GM19193 (cell line): ENCODE measurements at regions not wholly inside any gene's neighbourhood (a gene's known extent, or its start where the extent isn't known, plus 50 kb on each side); places are given as distances from the start of the nearest gene placed in this dataset.

Experiments used
- POLR2A ChIP-seq: IDR thresholded peaks from 4 replicates; pipeline ENCODE4 v1.6.1; 2011; ENCODE audit not compliant: insufficient read depth, insufficient read length; ENCODE audit errors: extremely low read depth

DNA sequence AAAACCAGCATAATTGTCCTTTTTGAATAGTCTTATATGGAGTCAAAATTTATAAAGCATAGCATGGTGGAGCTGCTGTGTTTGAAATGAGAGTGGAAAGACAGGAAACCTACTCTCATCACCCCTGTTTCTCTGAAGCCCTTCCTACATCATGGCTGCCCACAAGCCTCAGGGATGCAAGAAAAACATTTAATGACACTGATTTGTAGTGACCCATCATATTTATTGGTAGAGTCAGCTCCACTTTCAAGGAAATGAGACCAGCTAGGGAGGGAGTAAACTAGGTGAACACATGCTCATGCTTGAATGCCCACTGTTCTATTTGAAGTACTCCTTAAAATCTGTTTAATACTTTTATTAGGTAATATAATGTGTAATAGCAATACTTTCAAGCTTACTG, 494.3 kb upstream of the KCNMB2 start:
- TF ChIP-seq POLR2A: no peak

- TF ChIP-seq POLR2A: no peak
Measured at GRCh38 chr3:178042376-178042775, 493.9 kb upstream of the KCNMB2 start.

DNA sequence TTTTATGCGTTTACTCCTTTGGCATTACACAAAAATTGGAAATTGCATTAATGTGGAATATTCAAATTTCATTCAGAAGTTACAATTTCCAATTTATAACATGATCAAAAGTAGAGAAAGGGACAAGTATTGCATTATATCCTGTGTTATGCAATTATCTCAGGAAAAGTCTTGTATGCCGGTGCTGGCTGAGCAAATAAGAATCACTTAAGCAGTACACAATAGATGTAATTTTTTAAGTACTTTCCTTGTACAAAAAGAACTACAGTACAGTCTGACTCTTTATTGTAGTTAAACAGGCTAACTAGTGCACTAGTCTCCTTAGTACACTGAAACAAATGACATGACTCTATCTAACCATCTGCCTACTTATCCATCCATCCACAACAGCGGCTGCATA, 493.2 kb upstream of the KCNMB2 start:
- TF ChIP-seq POLR2A: no peak

DNA sequence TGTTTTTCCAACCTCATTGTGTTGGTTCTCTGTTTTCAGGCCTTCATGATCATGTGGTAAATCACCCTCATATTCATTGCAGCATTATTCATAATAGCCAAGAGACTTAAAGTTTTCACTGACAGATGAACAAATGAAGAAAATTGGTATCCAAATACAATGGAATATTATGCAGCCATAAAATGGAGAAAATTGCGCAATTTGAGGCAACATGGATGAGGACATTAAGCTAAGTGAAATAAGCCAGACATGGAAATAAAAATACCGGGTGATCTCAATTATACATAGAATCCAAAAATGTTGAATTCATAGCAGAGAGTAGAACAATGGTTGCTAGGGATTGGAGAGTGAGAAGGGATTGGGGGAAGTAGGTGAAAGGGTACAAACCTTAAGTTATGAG, 491.9 kb upstream of the KCNMB2 start:
- no peak for TF ChIP-seq POLR2A

- no peak for TF ChIP-seq POLR2A
Measured at GRCh38 chr3:178047496-178047895, 488.7 kb upstream of the KCNMB2 start.

DNA sequence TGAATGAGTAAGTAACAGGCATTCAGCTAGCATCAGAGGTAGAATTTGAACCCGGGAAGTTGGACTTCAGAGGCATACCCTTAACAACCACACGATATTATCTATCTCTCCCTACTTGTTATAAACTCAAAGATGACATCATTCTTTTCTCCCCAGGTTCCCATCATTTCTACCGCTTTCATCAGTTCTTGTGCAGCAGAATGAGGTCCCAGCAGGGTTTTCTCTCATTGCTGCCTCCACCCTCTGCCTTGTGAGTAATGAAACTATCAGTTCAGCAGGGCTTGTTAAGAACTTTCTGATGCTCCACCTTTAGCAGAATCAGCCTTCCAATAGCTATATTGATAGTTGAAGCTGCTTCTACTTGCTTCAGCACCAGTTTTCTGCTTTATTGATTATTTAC, 487.5 kb upstream of the KCNMB2 start:
- no peak for TF ChIP-seq POLR2A

GRCh38 chr3:178054471-178054870, 481.8 kb upstream of the KCNMB2 start:
- TF ChIP-seq POLR2A: no peak

- no peak for TF ChIP-seq POLR2A
Measured at GRCh38 chr3:178055939-178056338, 480.3 kb upstream of the KCNMB2 start.

DNA sequence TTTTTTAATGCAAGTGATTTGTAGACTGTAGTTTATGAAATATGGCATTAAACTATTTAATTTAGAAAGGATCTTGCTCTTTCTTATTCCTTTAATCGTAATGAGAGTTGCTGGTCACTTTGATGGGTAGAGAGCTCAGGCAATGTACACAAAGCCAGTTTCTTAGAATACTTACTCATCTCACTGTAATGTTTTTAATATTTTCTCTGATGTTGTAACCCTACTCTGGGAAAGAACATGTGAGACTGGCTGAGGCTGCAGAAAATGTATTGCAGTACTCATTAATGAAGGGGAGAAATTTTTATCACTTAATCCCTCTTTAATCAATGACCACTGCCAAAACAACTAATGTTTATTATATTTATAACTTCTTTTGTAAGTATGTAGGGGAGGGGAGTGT, 479.4 kb upstream of the KCNMB2 start:
- no peak for TF ChIP-seq POLR2A

- no peak for TF ChIP-seq POLR2A
Measured at GRCh38 chr3:178058629-178059028, 477.6 kb upstream of the KCNMB2 start.

GRCh38 chr3:178059119-178059518, 477.1 kb upstream of the KCNMB2 start:
- TF ChIP-seq POLR2A: no peak

DNA sequence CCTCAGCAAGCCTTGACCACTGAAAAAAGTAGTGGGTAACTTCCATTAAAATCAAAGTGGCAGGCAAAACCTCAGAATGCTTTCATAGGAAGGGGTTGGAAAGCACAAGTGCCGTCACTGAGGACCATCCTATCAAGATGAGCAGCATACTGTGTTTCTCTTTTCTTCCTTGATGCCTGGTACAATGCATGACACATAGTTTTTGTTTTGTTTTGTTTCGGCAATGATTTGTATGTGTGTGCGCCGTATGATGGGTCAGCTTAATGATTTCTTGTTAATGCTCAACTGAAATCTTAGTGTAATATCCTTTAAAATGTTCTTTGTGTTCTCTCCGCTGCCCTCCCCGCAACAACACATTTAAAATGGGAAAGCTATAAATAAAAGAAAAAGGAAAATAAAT, 476.4 kb upstream of the KCNMB2 start:
- TF ChIP-seq POLR2A: no peak

DNA sequence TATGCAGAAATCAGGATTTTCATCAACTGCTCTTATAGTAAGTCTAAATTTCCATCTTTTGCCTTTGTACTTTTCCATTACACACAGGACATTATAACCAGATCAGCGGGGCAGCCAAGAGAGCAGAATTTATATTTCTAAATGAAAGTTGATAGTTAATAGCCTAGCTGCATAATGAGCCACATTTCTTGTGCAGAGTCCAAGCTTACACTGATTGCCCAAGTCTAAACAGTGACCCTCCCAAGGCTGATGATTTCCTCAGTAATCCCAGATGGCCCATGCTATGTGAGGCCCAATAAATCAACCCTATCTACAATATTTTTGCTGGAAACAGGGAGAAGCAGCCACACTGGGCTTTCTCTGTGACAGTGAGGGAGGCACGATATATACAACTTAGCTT, 475.8 kb upstream of the KCNMB2 start:
- no peak for TF ChIP-seq POLR2A

DNA sequence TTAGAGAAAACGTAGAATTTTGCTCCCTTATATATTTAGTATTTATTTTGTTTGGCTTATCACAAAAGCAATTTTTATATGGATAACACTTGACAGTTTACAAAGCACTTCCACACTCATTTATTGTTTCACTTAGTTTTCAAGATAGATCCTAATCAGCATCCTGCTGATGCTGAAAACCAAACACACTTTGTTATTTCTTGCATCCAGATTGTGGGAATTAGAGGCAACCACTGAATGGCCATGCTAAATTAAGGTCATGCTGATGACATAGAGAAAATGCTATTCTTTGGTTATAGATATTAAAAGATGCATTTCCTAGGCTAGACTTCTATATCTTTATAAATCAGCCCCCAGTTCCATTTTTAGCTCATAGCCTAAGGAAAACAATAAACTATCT, 474.1 kb upstream of the KCNMB2 start:
- TF ChIP-seq POLR2A: no peak

DNA sequence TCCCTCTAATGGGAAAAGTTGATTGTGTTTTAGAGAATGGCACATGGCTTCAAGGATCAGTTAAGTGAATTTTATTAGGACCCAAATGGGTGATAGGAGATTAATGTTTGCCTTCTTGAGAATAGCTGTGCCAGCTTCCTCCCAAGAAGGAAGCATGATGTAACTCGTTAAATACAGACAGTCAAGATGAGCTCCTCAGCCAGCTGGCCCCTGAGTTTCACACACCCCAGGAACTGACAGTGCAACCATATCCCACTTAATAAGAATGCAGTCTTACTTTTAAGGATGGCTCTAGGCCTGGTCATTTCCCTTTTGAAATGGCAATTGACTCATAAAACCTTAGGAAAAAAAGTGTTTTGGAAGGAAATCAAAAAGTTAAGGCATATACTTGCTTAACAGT, 472.8 kb upstream of the KCNMB2 start:
- no peak for TF ChIP-seq POLR2A

DNA sequence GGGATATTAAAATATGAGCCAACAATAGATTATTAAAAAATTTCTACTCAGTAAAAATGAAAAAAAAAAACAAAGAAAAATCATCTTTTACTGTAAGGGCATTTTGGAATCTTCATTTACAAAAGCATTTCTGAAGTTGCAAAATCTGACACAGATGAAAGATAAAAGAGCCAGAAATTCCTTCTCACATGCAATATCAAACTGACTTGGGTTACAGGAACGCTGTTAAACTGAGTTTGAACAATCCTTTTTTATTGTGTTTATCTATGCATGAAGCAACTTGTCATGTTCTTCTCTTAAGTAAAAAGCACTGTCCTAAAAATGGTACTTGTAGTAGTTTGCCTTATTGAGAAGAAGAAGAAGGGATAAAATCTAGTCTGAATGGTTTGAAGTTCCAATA, 468.5 kb upstream of the KCNMB2 start:
- TF ChIP-seq POLR2A: no peak

DNA sequence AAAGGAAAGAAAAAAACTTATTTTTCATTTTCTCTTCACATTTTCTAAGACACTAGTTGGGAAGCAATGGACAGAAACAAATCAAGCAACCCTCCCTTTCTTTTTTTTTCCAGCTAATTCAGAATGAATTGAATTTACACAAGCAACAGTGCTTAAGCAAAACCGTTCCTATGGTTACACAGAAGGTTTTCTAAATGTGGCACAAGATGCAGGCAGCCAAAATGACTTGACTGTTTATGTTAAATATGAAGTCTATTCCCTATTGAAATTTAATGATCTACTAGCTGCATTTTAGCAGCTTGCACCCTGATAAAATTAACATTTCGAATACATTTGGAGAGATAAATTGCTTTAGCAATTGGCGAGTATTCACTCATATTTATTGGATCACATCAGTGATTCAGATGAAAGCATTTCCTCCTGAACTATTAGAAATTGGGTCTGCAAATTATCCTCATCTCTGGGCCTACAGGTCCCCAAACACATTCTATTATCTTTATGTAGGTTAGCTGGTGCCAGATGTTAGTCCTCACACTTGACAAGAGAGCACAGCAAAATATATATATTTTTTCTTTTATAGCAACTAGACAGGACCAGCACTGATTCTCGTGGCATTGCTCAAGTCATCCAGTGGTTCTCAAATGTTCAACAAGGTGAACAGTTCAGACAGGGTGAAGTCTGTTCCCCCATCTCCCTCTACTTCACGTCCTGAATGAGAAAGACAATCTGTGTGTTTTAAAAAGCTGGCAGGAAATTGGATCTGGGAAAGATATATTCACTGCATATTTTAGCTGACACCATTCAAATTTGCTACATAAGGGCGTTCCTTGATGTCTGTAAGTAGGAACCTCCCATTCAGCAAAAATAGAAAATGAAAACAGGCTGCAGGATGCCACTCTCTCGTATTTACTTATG, 463.6 kb upstream of the KCNMB2 start:
- TF ChIP-seq POLR2A: no peak

DNA sequence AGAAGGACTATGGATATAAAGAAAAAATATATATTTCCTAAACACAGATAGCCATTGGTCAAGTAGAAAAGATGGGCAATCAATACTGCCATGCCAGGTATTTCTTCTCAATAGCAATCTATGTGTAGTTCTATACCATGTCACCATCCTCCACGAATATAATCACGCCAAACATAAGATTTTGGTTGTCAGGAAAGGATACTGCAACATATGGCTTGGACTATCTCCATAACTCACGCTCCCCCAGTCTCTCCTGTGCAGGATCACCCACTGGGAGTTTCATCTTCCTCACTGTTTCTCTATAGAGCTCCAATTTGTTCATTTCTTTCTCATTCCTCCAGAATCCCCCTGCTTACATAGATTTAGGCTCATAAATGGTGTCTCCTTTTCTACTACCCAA, 462.9 kb upstream of the KCNMB2 start:
- no peak for TF ChIP-seq POLR2A

- TF ChIP-seq POLR2A: no peak
Measured at GRCh38 chr3:178075344-178075743, 460.9 kb upstream of the KCNMB2 start.
